GM15510 (cell line): ENCODE measurements at regions not wholly inside any gene's neighbourhood (a gene's known extent, or its start where the extent isn't known, plus 50 kb on each side); places are given as distances from the start of the nearest gene placed in this dataset.

Source experiments
- POLR2A ChIP-seq: IDR thresholded peaks from 3 replicates; pipeline ENCODE4 v1.6.1; 2011; ENCODE audit warnings: borderline replicate concordance; ENCODE audit not compliant: insufficient read length; ENCODE audit errors: extremely low read depth

DNA sequence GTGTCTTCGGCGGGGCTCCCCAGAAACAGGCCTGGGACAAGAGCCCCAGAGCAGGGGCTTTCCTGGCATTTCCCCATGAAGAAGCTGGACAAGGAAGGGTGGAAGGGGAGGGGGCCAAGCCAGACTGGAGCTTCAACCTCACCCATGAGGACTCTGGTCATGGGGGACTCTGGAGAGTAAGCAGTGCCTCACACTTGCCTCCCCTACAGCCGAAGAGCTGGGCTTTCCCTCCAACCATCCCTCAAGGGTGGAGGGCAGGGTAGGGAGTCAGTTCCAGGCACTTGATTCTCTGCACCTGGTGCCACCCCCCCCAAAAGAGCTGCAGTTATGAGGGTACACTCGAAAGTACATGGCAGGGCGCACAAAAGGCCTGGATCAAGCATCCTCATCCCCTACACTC lies 246.6 kb downstream of the TFCP2L1 start:
- TF ChIP-seq POLR2A, result no peak

DNA sequence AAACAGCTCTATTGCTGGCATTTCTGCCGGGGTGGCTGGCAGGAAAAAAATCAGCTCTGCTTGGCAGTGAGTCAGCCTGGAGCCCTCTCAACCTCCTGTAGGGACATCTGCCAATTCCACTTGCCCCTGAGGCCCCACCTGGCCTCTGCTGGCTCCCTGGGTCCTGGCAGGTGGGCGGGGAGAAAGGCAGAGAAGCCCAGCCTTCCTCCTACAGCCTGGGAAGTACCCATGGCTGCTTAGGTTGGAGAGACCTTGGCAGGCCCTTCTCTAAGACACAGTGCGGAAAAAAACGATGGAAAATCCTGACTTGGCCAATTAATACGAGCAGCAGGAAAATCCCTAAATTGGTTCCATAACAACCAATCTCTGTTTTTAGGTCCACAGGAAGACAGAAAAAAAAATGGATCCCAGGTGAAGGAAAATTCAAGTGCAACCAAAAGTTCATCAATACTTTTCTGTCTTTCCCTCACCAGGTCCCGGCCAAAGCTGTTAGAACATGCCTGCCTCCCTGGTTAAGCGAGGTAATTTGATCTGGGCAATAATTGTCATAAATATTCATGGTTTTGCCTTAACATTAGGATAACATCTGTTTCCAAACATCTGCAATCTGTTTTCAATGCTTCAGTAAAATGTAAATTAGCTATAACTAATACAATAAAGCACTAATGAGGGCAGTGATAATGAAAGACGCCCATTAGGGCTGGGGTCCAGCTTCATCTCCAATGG lies 245.9 kb downstream of the TFCP2L1 start:
- no peak for TF ChIP-seq POLR2A

GRCh38 chr2:121039679-121040078 lies 245.3 kb downstream of the TFCP2L1 start:
- no peak for TF ChIP-seq POLR2A

DNA sequence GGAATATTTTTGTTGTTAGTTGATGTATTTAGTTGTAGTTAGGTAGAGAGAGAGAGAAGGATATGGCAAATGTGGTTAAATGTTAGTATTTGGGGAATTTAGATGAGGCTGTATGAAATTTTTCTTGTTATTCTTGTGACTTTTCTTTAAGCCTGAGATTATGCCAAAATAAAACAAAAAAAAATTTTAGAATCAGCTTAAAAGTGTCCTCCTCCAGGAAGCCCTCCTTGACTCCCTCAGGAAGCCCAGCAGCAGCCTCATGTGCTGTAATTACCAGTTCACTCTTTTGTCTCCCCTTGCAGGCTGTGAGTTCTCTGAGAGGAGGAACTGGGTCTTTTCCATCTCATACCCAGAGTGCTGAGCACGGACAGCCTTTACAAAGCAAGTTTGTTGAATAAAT lies 243.5 kb downstream of the TFCP2L1 start:
- TF ChIP-seq POLR2A, result no peak

- no peak for TF ChIP-seq POLR2A
These were observed 241.8 kb downstream of the TFCP2L1 start for GRCh38 chr2:121043061-121043826.

- TF ChIP-seq POLR2A, result no peak
These were observed 241.2 kb downstream of the TFCP2L1 start for GRCh38 chr2:121043827-121044222.

GRCh38 chr2:121044412-121044811 lies 240.6 kb downstream of the TFCP2L1 start:
- no peak for TF ChIP-seq POLR2A

DNA sequence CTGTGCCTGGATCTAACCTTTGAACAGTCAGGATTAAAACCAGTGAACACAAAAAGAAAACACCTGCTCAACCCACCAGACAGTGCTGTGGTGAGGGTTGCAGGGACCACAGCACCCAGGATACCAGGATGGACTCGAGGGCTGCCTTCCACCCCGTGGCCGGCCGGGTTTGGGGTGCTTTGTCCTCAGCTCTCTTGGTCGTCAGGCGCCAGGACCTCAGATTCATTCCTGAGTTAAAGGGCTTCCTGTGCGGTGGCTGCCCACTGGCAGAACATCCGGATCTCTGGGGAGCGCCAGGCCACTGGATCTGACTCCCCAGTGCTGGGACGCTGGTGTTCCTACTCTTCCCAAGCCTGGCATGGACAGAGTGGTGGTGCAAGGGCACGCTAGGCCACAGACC lies 239.8 kb downstream of the TFCP2L1 start:
- no peak for TF ChIP-seq POLR2A

GRCh38 chr2:121046335-121046734 lies 238.7 kb downstream of the TFCP2L1 start:
- TF ChIP-seq POLR2A, result no peak

GRCh38 chr2:121047383-121047782 lies 237.6 kb downstream of the TFCP2L1 start:
- TF ChIP-seq POLR2A, result no peak

DNA sequence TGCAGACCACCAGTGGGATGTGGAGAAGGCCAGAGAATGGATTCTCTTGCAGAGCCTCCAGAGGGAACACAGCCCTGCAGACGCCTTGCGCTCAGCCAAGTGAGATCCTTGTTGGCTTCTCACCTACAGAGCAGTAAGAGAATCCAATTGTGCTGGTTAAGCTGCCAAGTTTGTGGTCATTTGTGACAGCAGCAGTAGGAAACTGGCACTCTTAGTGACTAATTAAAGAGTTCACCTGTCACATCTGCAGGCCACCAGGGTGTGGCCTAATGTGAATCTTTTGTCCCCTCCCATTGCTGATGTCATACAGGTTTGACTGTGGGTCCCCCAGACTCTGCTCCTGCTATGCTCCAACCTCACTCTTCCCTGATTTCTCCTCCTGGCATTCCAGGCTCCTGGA lies 235.9 kb downstream of the TFCP2L1 start:
- no peak for TF ChIP-seq POLR2A

- no peak for TF ChIP-seq POLR2A
These were observed 234.9 kb downstream of the TFCP2L1 start for GRCh38 chr2:121049950-121050585.

GRCh38 chr2:121051311-121051710 lies 233.7 kb downstream of the TFCP2L1 start:
- TF ChIP-seq POLR2A, result no peak

GRCh38 chr2:121052023-121052422 lies 233.0 kb downstream of the TFCP2L1 start:
- TF ChIP-seq POLR2A, result no peak

GRCh38 chr2:121052521-121052920 lies 232.5 kb downstream of the TFCP2L1 start:
- no peak for TF ChIP-seq POLR2A
